WTC11 (cell line): ENCODE measurements at regions not wholly inside any gene's neighbourhood (a gene's known extent, or its start where the extent isn't known, plus 50 kb on each side); places are given as distances from the start of the nearest gene placed in this dataset.

Source experiments
- ATF3 ChIP-seq: sonication (generic); formaldehyde crosslinking; conservative IDR thresholded peaks from 2 replicates; pipeline ENCODE4 v1.8.1; 2022; ENCODE audit warnings: mild to moderate bottlenecking, missing genetic modification reagents
- E2F1 ChIP-seq: sonication (generic); formaldehyde crosslinking; IDR thresholded peaks from 2 replicates; pipeline ENCODE4 v1.8.0; 2022; ENCODE audit warnings: mild to moderate bottlenecking, missing genetic modification reagents
- GABPB1 ChIP-seq: sonication (generic); formaldehyde crosslinking; IDR thresholded peaks from 2 replicates; pipeline ENCODE4 v1.8.1; 2023; ENCODE audit warnings: mild to moderate bottlenecking, missing genetic modification reagents
- JUN ChIP-seq: sonication (generic); formaldehyde crosslinking; IDR thresholded peaks from 2 replicates; pipeline ENCODE4 v1.8.0; 2023; ENCODE audit warnings: mild to moderate bottlenecking, missing genetic modification reagents
- NR3C1 ChIP-seq: sonication (generic); formaldehyde crosslinking; conservative IDR thresholded peaks from 2 replicates; pipeline ENCODE4 v1.8.1; 2023; ENCODE audit warnings: low read depth, mild to moderate bottlenecking, missing genetic modification reagents
- SP1 ChIP-seq: sonication (generic); formaldehyde crosslinking; conservative IDR thresholded peaks from 2 replicates; pipeline ENCODE4 v1.8.1; 2022; ENCODE audit warnings: missing genetic modification reagents
- ZNF512 ChIP-seq: sonication (generic); formaldehyde crosslinking; IDR thresholded peaks from 2 replicates; pipeline ENCODE4 v1.8.1; 2022; ENCODE audit warnings: missing genetic modification reagents, borderline replicate concordance
- TF ChIP-seq, protein P1 (sequence below): fragments of 200-600 bp; IDR thresholded peaks from 2 replicates; pipeline ENCODE4 v1.8.0; 2022; ENCODE audit warnings: antibody characterized with exemption
- TF ChIP-seq, protein P2 (sequence below): sonication (generic); formaldehyde crosslinking; IDR thresholded peaks from 2 replicates; pipeline ENCODE4 v1.8.1; 2023; ENCODE audit warnings: mild to moderate bottlenecking, moderate library complexity, missing genetic modification reagents
- TF ChIP-seq, protein P3 (sequence below): sonication (generic); formaldehyde crosslinking; IDR thresholded peaks from 2 replicates; pipeline ENCODE4 v1.8.0; 2022; ENCODE audit warnings: missing genetic modification reagents

DNA sequence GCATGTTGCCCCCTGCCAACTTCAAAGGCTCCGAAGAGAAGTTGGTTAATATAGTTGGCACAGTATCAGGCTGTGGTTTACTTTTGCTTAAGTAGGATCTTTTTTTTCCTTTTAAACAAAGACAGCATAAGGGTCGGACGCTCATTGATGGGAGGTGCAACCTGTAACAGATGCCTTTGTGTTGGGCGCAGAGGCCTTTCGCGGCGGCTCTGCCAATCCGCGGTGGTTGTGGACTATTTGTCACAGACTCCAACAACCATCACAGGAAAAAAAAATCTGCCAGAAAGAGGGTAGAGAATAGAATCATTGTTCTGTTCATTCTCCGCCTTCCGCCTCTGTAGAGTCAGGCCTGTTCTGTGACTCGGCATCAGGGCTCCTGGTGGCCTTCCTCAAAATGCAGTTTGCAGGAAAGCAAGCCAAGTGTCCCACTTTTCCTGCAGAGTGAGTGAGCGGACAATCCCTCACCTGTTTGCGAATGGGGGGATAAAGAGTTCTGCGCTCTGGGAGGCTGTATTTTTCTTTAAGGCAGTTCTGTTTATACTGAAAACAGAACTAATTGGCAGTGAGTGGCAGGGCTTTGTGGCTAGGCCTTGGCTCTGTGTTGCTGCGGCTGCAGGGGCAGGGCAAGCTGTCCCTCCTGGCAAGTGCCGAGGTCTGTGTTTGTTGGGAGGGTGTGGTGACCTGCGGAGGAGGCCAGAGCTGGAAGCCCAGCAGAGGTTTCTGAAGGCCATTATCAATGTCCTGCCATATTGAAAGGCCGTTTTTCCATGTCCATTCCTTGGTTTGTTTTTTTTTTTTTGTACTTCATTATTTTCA is 83.0 kb upstream of the PIWIL1 start:
- TF ChIP-seq, protein P1, sequence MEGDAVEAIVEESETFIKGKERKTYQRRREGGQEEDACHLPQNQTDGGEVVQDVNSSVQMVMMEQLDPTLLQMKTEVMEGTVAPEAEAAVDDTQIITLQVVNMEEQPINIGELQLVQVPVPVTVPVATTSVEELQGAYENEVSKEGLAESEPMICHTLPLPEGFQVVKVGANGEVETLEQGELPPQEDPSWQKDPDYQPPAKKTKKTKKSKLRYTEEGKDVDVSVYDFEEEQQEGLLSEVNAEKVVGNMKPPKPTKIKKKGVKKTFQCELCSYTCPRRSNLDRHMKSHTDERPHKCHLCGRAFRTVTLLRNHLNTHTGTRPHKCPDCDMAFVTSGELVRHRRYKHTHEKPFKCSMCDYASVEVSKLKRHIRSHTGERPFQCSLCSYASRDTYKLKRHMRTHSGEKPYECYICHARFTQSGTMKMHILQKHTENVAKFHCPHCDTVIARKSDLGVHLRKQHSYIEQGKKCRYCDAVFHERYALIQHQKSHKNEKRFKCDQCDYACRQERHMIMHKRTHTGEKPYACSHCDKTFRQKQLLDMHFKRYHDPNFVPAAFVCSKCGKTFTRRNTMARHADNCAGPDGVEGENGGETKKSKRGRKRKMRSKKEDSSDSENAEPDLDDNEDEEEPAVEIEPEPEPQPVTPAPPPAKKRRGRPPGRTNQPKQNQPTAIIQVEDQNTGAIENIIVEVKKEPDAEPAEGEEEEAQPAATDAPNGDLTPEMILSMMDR: no peak
- TF ChIP-seq E2F1 (CRISPR knock-in tag): no peak
- TF ChIP-seq ZNF512 (CRISPR knock-in tag): no peak
- TF ChIP-seq ATF3: no peak
- TF ChIP-seq JUN (CRISPR knock-in tag): no peak
- no peak for TF ChIP-seq SP1 (CRISPR knock-in tag)
- no peak for TF ChIP-seq NR3C1 (CRISPR knock-in tag)
- no peak for TF ChIP-seq GABPB1
- TF ChIP-seq, protein P2, sequence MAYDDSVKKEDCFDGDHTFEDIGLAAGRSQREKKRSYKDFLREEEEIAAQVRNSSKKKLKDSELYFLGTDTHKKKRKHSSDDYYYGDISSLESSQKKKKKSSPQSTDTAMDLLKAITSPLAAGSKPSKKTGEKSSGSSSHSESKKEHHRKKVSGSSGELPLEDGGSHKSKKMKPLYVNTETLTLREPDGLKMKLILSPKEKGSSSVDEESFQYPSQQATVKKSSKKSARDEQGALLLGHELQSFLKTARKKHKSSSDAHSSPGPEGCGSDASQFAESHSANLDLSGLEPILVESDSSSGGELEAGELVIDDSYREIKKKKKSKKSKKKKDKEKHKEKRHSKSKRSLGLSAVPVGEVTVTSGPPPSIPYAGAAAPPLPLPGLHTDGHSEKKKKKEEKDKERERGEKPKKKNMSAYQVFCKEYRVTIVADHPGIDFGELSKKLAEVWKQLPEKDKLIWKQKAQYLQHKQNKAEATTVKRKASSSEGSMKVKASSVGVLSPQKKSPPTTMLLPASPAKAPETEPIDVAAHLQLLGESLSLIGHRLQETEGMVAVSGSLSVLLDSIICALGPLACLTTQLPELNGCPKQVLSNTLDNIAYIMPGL (CRISPR knock-in tag): no peak
- TF ChIP-seq, protein P3, sequence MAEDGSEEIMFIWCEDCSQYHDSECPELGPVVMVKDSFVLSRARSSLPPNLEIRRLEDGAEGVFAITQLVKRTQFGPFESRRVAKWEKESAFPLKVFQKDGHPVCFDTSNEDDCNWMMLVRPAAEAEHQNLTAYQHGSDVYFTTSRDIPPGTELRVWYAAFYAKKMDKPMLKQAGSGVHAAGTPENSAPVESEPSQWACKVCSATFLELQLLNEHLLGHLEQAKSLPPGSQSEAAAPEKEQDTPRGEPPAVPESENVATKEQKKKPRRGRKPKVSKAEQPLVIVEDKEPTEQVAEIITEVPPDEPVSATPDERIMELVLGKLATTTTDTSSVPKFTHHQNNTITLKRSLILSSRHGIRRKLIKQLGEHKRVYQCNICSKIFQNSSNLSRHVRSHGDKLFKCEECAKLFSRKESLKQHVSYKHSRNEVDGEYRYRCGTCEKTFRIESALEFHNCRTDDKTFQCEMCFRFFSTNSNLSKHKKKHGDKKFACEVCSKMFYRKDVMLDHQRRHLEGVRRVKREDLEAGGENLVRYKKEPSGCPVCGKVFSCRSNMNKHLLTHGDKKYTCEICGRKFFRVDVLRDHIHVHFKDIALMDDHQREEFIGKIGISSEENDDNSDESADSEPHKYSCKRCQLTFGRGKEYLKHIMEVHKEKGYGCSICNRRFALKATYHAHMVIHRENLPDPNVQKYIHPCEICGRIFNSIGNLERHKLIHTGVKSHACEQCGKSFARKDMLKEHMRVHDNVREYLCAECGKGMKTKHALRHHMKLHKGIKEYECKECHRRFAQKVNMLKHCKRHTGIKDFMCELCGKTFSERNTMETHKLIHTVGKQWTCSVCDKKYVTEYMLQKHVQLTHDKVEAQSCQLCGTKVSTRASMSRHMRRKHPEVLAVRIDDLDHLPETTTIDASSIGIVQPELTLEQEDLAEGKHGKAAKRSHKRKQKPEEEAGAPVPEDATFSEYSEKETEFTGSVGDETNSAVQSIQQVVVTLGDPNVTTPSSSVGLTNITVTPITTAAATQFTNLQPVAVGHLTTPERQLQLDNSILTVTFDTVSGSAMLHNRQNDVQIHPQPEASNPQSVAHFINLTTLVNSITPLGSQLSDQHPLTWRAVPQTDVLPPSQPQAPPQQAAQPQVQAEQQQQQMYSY (CRISPR knock-in tag): no peak
